PC-3 (cell line): ENCODE measurements at regions not wholly inside any gene's neighbourhood (a gene's known extent, or its start where the extent isn't known, plus 50 kb on each side); places are given as distances from the start of the nearest gene placed in this dataset.

Experiments used
- ATAC-seq: fragments of 200-7000 bp; cut with Tn5 transposase; 2 replicates; pipeline ENCODE4 v1.9.1; 2020; ENCODE audit warnings: mild to moderate bottlenecking, moderate library complexity
- BruUV-seq: library from RNA; stranded (reverse); fragments of 400-500 nt; replicated peaks from 2 replicates; lab custom pipeline; 2021; lab: Mats Ljungman, UMichigan
- CTCF ChIA-PET: fragments of 300-600 bp; sonication (Branson Sonifier 250); formaldehyde crosslinking; loops from one replicate; lab custom pipeline; 2022; ENCODE audit warnings: antibody characterized with exemption; lab: Charles Lee
- POLR2A ChIA-PET: fragments of 300-600 bp; sonication (Branson Sonifier 250); formaldehyde crosslinking; loops from one replicate; lab custom pipeline; 2022; ENCODE audit warnings: antibody characterized with exemption; ENCODE audit not compliant: unreplicated experiment; lab: Charles Lee
- DNase-seq: peaks from one replicate; pipeline ENCODE4 v3.0.0-alpha.2; 2015
- H2AFZ ChIP-seq: fragments of 300-600 bp; sonication (generic); 2 replicates; pipeline ENCODE4 v1.6.0; 2016; ENCODE audit warnings: antibody characterized with exemption, low read length
- H3F3A ChIP-seq: fragments of 300-600 bp; sonication (generic); one replicate; pipeline ENCODE4 v1.6.0; 2017; ENCODE audit warnings: antibody characterized with exemption, low read length, control low read depth, mild to moderate bottlenecking; ENCODE audit not compliant: unreplicated experiment
- H3K27ac ChIP-seq: fragments of 300-600 bp; sonication (generic); 2 replicates; pipeline ENCODE4 v1.5.1; 2016; ENCODE audit warnings: mild to moderate bottlenecking, low read length
- H3K27me3 ChIP-seq: fragments of 300-600 bp; sonication (generic); 2 replicates; pipeline ENCODE4 v1.6.1; 2016; ENCODE audit warnings: low read length, mixed read lengths
- H3K36me3 ChIP-seq: fragments of 300-600 bp; sonication (generic); 2 replicates; pipeline ENCODE4 v1.6.1; 2016; ENCODE audit warnings: low read depth, mixed run types, low read length, mixed read lengths
- H3K4me1 ChIP-seq: fragments of 300-600 bp; sonication (generic); 2 replicates; pipeline ENCODE4 v1.5.1; 2016; ENCODE audit warnings: low read length; ENCODE audit not compliant: insufficient read depth
- H3K4me2 ChIP-seq: fragments of 300-600 bp; sonication (generic); 2 replicates; pipeline ENCODE4 v1.6.0; 2016; ENCODE audit warnings: low read length
- H3K4me3 ChIP-seq: fragments of 300-600 bp; sonication (generic); 2 replicates; pipeline ENCODE4 v1.5.1; 2016; ENCODE audit warnings: mild to moderate bottlenecking, low read length, mixed read lengths
- H3K79me2 ChIP-seq: fragments of 300-600 bp; sonication (generic); 2 replicates; pipeline ENCODE4 v1.6.1; 2017; ENCODE audit warnings: low read length, mixed read lengths
- H3K9ac ChIP-seq: fragments of 300-600 bp; sonication (generic); 2 replicates; pipeline ENCODE4 v1.6.0; 2016; ENCODE audit warnings: mild to moderate bottlenecking, low read length
- H3K9me2 ChIP-seq: fragments of 300-600 bp; sonication (generic); replicated peaks from 2 replicates; pipeline ENCODE4 v1.6.1; 2016; ENCODE audit warnings: mixed run types, low read length, mixed read lengths
- H3K9me3 ChIP-seq: fragments of 300-600 bp; sonication (generic); 2 replicates; pipeline ENCODE4 v1.6.1; 2016; ENCODE audit warnings: low read length, mixed read lengths
- H4K20me1 ChIP-seq: fragments of 300-600 bp; sonication (generic); 2 replicates; pipeline ENCODE4 v1.6.1; 2016; ENCODE audit warnings: low read length, mixed read lengths
- CTCF ChIP-seq: fragments of 300-600 bp; sonication (generic); conservative IDR thresholded peaks from 2 replicates; pipeline ENCODE4 v1.5.1; 2017; ENCODE audit warnings: antibody characterized with exemption, low read depth, mild to moderate bottlenecking, low read length
- EZH2 ChIP-seq: fragments of 300-600 bp; sonication (generic); IDR thresholded peaks from one replicate; pipeline ENCODE4 v1.6.1; 2017; ENCODE audit warnings: antibody characterized with exemption, mild to moderate bottlenecking, low read length; ENCODE audit not compliant: unreplicated experiment
- EZH2phosphoT487 ChIP-seq: fragments of 300-600 bp; sonication (generic); IDR thresholded peaks from 2 replicates; pipeline ENCODE4 v1.6.1; 2018; ENCODE audit warnings: mild to moderate bottlenecking, antibody characterized with exemption, low read length, borderline replicate concordance
- intact Hi-C: fragments of 100-400 bp; cut with micrococcal nuclease; formaldehyde crosslinking; loops from 2 replicates; pipeline ENCODE4 v1.9.0; 2023

GRCh38 chr3:13207578-13207922 lies 134.3 kb upstream of the IQSEC1 start:
- Histone ChIP-seq H3K27ac (no peak overlapping the region), H3K9ac (no peak overlapping the region), H4K20me1 (no peaks in the 10 kb centered on the region), H3K79me2 (no peaks in the 10 kb centered on the region), H3K4me1 (no peaks in the 10 kb centered on the region), H3K36me3 (no peaks in the 10 kb centered on the region), H3K27me3 (no peaks in the 10 kb centered on the region), H3K9me3 (no peaks in the 10 kb centered on the region), H3K4me2 (no peak overlapping the region), H3K9me2 (no peaks in the 10 kb centered on the region), H3F3A (no peaks in the 10 kb centered on the region), H3K4me3 (no peak overlapping the region), H2AFZ (no peak overlapping the region)
- no peak for DNase-seq
- ChIA-PET CTCF (no interaction called here), POLR2A (no interaction called here)
- BruUV-seq, result no TSS peak
- no peak for ATAC-seq
- no peak for TF ChIP-seq EZH2phosphoT487
- intact Hi-C loops, result no loop called here

- DNase-seq (no peak), ATAC-seq (no peak)
- no peaks in the 10 kb centered on the region for H4K20me1 ChIP-seq
- H3K9ac ChIP-seq, result no peak overlapping the region
- no peaks in the 10 kb centered on the region for H3K27me3 ChIP-seq
- no TSS peak for BruUV-seq
- H3K79me2 ChIP-seq, result no peaks in the 10 kb centered on the region
- no peak overlapping the region for H3K27ac ChIP-seq
- H3F3A ChIP-seq, result no peaks in the 10 kb centered on the region
- no peak overlapping the region for H2AFZ ChIP-seq
- no peaks in the 10 kb centered on the region for H3K9me3 ChIP-seq
- ChIA-PET POLR2A (no interaction called here), CTCF (no interaction called here)
- H3K4me3 ChIP-seq, result no peak overlapping the region
- H3K4me1 ChIP-seq, result no peaks in the 10 kb centered on the region
- intact Hi-C loops, result no loop called here
- no peak overlapping the region for H3K4me2 ChIP-seq
- H3K9me2 ChIP-seq, result no peaks in the 10 kb centered on the region
- no peaks in the 10 kb centered on the region for H3K36me3 ChIP-seq
- TF ChIP-seq EZH2phosphoT487 (no peak), CTCF (no peak), EZH2 (no peak)
These were observed 133.8 kb upstream of the IQSEC1 start for GRCh38 chr3:13206799-13207577.

- TF ChIP-seq EZH2phosphoT487 (no peak), EZH2 (no peak), CTCF (no peak)
- ChIA-PET CTCF (interaction anchor here (0.6 kb wide), 1 partner anchor 167 kb away, joined by 3 read pairs; no protein-coding TSS in a partner anchor), POLR2A (interaction anchor here (0.7 kb wide), 1 partner anchor 36 kb away, joined by 29 read pairs; no protein-coding TSS in a partner anchor)
- no peak overlapping the region for H3K9ac ChIP-seq
- intact Hi-C loops, result no loop called here
- no peak overlapping the region for H2AFZ ChIP-seq
- DNase-seq (no peak), ATAC-seq (no peak)
- H3K4me1 ChIP-seq, result no peaks in the 10 kb centered on the region
- no TSS peak for BruUV-seq
- no peak overlapping the region for H3K4me3 ChIP-seq
- H3K79me2 ChIP-seq, result no peaks in the 10 kb centered on the region
- H3K27ac ChIP-seq, result no peak overlapping the region
- H3K4me2 ChIP-seq, result no peak overlapping the region
- H3K36me3 ChIP-seq, result no peaks in the 10 kb centered on the region
- no peaks in the 10 kb centered on the region for H4K20me1 ChIP-seq
- no peaks in the 10 kb centered on the region for H3K9me3 ChIP-seq
- no peaks in the 10 kb centered on the region for H3K9me2 ChIP-seq
- H3K27me3 ChIP-seq, result no peaks in the 10 kb centered on the region
- no peaks in the 10 kb centered on the region for H3F3A ChIP-seq
These were observed 132.4 kb upstream of the IQSEC1 start for GRCh38 chr3:13205567-13206143.
